B cell (primary cell): ENCODE measurements at regions not wholly inside any gene's neighbourhood (a gene's known extent, or its start where the extent isn't known, plus 50 kb on each side); places are given as distances from the start of the nearest gene placed in this dataset.

Experiments
- ATAC-seq: fragments of 200-7000 bp; cut with Tn5 transposase; one replicate; pipeline ENCODE4 v1.10.0; 2021; ENCODE audit warnings: low read depth, mild to moderate bottlenecking, moderate number of reproducible peaks, moderate library complexity
- CTCF ChIA-PET: fragments of 350-600 bp; sonication (Branson Sonifier 250); formaldehyde crosslinking; loops from one replicate; lab custom pipeline; 2021; ENCODE audit warnings: antibody characterized with exemption, inconsistent platforms; lab: Charles Lee
- POLR2A ChIA-PET: fragments of 350-600 bp; sonication (Branson Sonifier 250); formaldehyde crosslinking; loops from one replicate; lab custom pipeline; 2021; ENCODE audit warnings: antibody characterized with exemption; lab: Charles Lee
- DNase-seq: peaks from one replicate; pipeline ENCODE4 v3.0.0; 2013
- H2AFZ ChIP-seq: 2 replicates; pipeline ENCODE4 v1.6.1; 2012; ENCODE audit warnings: mild to moderate bottlenecking, low read depth, low read length; ENCODE audit not compliant: insufficient read depth, poor library complexity, severe bottlenecking
- H3K27ac ChIP-seq, 2 donors: 1 replicate in 1 of 2; 2 replicates in 1 of 2; pipeline ENCODE4 v1.5.1; 2012 to 2013; ENCODE audit warnings: low read length in 2 of 2, mild to moderate bottlenecking in 2 of 2, moderate library complexity in 1 of 2
- H3K27me3 ChIP-seq, 4 experiments: fragments of 200-600 bp in 1 of 4; sonication (generic) in 1 of 4; replicated peaks in 1 of 4; 1 replicate in 2 of 4; 2 replicates in 2 of 4; pipeline versions ENCODE4 v1.6.1 to v1.7.0; 2013 to 2016; ENCODE audit warnings: low read length in 3 of 4, mild to moderate bottlenecking in 2 of 4, mixed read lengths in 1 of 4, moderate library complexity in 1 of 4; ENCODE audit not compliant: insufficient read depth in 4 of 4, control insufficient read depth in 3 of 4; ENCODE audit errors: control extremely low read depth in 1 of 4
- H3K36me3 ChIP-seq, 2 experiments: replicated peaks in 1 of 2; 1 replicate in 1 of 2; 2 replicates in 1 of 2; pipeline versions ENCODE4 v1.6.1 to v1.7.1; 2013; ENCODE audit warnings: low read length in 1 of 2; ENCODE audit not compliant: insufficient read depth in 2 of 2, control insufficient read depth in 1 of 2; ENCODE audit errors: control extremely low read depth in 1 of 2, extremely low read depth in 1 of 2
- H3K4me1 ChIP-seq, 2 donors: fragments of 200-600 bp in 1 of 2; sonication (generic) in 1 of 2; 1 replicate in 1 of 2; 2 replicates in 1 of 2; pipeline versions ENCODE4 v1.5.1 to v1.6.1; 2013 to 2017; ENCODE audit warnings: low read length in 2 of 2; ENCODE audit not compliant: control insufficient read depth in 2 of 2, insufficient read depth in 2 of 2
- H3K4me2 ChIP-seq: replicated peaks from 2 replicates; pipeline ENCODE3; 2012; ENCODE audit warnings: mild to moderate bottlenecking, low read depth, low read length; ENCODE audit not compliant: poor library complexity, severe bottlenecking
- H3K4me3 ChIP-seq, 5 experiments: fragments of 200-600 bp in 1 of 5; sonication (generic) in 1 of 5; 1 replicate in 3 of 5; 2 replicates in 2 of 5; pipeline versions ENCODE4 v1.5.1 to v1.7.0; 2011 to 2016; ENCODE audit warnings: low read length in 4 of 5, mild to moderate bottlenecking in 4 of 5, low read depth in 2 of 5, control low read depth in 1 of 5, moderate library complexity in 1 of 5; ENCODE audit not compliant: insufficient read depth in 1 of 5; ENCODE audit errors: control extremely low read depth in 1 of 5, extremely low read depth in 1 of 5
- H3K79me2 ChIP-seq: fragments of 200-600 bp; sonication (generic); one replicate; pipeline ENCODE4 v1.6.0; 2016; ENCODE audit warnings: low read length; ENCODE audit not compliant: control insufficient read depth, insufficient read depth
- H3K9ac ChIP-seq: fragments of 200-600 bp; sonication (generic); 2 replicates; pipeline ENCODE4 v1.6.1; 2017; ENCODE audit warnings: mild to moderate bottlenecking, low read length, moderate library complexity
- H3K9me3 ChIP-seq, 3 donors: one replicate each; pipeline versions ENCODE4 v1.6.1 to v1.7.1; 2013; ENCODE audit warnings: low read length in 2 of 3; ENCODE audit not compliant: control insufficient read depth in 2 of 3, insufficient read depth in 1 of 3; ENCODE audit errors: control extremely low read depth in 1 of 3
- H4K20me1 ChIP-seq: 2 replicates; pipeline ENCODE4 v1.6.0; 2012; ENCODE audit warnings: mild to moderate bottlenecking, low read length; ENCODE audit not compliant: insufficient read depth, control insufficient read depth, poor library complexity, severe bottlenecking
- H3K27ac Mint-ChIP-seq: one replicate; pipeline ENCODE4 v1.8.0; 2021; ENCODE audit warnings: mixed read lengths
- H3K27me3 Mint-ChIP-seq: one replicate; pipeline ENCODE4 v1.8.0; 2021; ENCODE audit warnings: mixed read lengths
- H3K4me1 Mint-ChIP-seq: one replicate; pipeline ENCODE4 v1.8.0; 2021; ENCODE audit warnings: mixed read lengths
- H3K4me3 Mint-ChIP-seq: one replicate; pipeline ENCODE4 v1.8.0; 2021; ENCODE audit warnings: mixed read lengths
- H3K9me3 Mint-ChIP-seq: one replicate; pipeline ENCODE4 v1.8.0; 2022; ENCODE audit warnings: mixed read lengths; ENCODE audit not compliant: insufficient read depth
- EZH2 ChIP-seq: IDR thresholded peaks from 2 replicates; pipeline ENCODE4 v1.6.1; 2012; ENCODE audit warnings: borderline replicate concordance, low read depth, mild to moderate bottlenecking, moderate library complexity, low read length; ENCODE audit not compliant: insufficient read depth, poor library complexity, severe bottlenecking
- WGBS: methylation state at CpG from one replicate; pipeline ENCODE4 v1.1.5; 2013; ENCODE audit warnings: missing lambda C conversion rate; ENCODE audit not compliant: insufficient coverage; 5-methylcytosine and 5-hydroxymethylcytosine counted together
- intact Hi-C: fragments of 100-400 bp; cut with micrococcal nuclease; formaldehyde crosslinking; loops from one replicate; pipeline ENCODE4 v1.10.0; 2022
- TF ChIP-seq, protein P1 (sequence below): fragments of 200-600 bp; IDR thresholded peaks from one replicate; pipeline ENCODE4 v1.8.0; 2022; ENCODE audit warnings: antibody characterized with exemption, mild to moderate bottlenecking

DNA sequence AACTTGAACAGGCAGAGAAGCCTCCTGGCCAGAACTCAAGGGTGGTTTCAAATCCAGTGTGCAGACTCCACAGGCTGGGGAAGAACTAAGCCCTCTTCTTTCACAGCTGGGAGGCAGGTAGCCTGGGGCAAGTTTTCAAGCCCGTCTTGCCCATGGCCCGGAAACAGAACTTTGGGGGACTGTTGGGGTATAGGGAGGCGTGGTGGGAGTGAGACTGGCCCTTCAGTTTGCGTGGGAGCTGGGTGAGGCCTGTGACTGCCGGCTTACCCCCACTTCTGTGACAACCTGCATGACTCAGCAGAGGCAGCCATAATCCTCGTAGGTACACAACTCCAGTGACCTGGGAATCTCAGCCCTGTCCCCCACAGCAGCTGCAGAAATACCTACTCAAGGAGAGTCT is 1125.7 kb downstream of the HACE1 start:
- Histone ChIP-seq H3K4me2 (no peak overlapping the region), H3K27me3 (no peaks in the 10 kb centered on the region), H3K4me1 (no peaks in the 10 kb centered on the region), H3K9me3 (no peaks in the 10 kb centered on the region), H4K20me1 (no peaks in the 10 kb centered on the region), H2AFZ (no peak overlapping the region), H3K9ac (no peak overlapping the region), H3K4me3 (no peak overlapping the region), H3K27ac (no peak overlapping the region), H3K79me2 (no peaks in the 10 kb centered on the region), H3K36me3 (no peaks in the 10 kb centered on the region)
- H3K4me1 Mint-ChIP-seq: no peaks in the 10 kb centered on the region
- intact Hi-C loops: no loop called here
- WGBS: 93% methylated on average over 6 of the region's 6 CpGs
- no peak overlapping the region for H3K4me3 Mint-ChIP-seq
- no peaks in the 10 kb centered on the region for H3K9me3 Mint-ChIP-seq
- DNase-seq: no peak
- H3K27ac Mint-ChIP-seq: no peak overlapping the region
- CTCF ChIA-PET: no interaction called here
- POLR2A ChIA-PET: no interaction called here
- no peak for ATAC-seq
- TF ChIP-seq, protein P1, sequence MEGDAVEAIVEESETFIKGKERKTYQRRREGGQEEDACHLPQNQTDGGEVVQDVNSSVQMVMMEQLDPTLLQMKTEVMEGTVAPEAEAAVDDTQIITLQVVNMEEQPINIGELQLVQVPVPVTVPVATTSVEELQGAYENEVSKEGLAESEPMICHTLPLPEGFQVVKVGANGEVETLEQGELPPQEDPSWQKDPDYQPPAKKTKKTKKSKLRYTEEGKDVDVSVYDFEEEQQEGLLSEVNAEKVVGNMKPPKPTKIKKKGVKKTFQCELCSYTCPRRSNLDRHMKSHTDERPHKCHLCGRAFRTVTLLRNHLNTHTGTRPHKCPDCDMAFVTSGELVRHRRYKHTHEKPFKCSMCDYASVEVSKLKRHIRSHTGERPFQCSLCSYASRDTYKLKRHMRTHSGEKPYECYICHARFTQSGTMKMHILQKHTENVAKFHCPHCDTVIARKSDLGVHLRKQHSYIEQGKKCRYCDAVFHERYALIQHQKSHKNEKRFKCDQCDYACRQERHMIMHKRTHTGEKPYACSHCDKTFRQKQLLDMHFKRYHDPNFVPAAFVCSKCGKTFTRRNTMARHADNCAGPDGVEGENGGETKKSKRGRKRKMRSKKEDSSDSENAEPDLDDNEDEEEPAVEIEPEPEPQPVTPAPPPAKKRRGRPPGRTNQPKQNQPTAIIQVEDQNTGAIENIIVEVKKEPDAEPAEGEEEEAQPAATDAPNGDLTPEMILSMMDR: no peak
- TF ChIP-seq EZH2: no peak
- no peaks in the 10 kb centered on the region for H3K27me3 Mint-ChIP-seq

DNA sequence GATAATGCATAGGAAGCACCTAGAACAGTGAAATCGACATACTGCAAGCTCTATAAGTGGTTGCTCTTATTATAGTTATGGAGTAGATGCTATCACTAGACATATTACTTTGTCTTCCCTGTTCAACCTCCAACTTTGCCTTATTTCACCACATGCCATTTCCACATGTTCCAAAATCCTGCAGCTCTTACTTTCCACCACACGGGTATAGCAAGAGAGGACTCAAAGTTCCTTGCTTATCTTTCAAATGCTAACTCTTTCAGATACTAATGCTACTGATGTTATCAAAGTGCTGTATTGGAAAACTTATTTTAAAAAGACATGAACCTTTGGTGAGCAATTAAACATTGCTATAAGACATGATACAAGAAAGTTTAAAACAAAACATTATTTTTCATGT is 1130.1 kb downstream of the HACE1 start:
- Histone ChIP-seq H3K27me3 (no peaks in the 10 kb centered on the region), H3K79me2 (no peaks in the 10 kb centered on the region), H2AFZ (no peak overlapping the region), H3K4me2 (no peak overlapping the region), H4K20me1 (no peaks in the 10 kb centered on the region), H3K36me3 (no peaks in the 10 kb centered on the region), H3K4me3 (no peak overlapping the region), H3K9ac (no peak overlapping the region), H3K27ac (no peak overlapping the region), H3K9me3 (no peaks in the 10 kb centered on the region), H3K4me1 (no peaks in the 10 kb centered on the region)
- WGBS: no CpG with 5 or more reads among the region's 2 CpGs
- Mint-ChIP-seq H3K27me3 (no peaks in the 10 kb centered on the region), H3K9me3 (no peaks in the 10 kb centered on the region), H3K27ac (no peak overlapping the region), H3K4me1 (no peaks in the 10 kb centered on the region), H3K4me3 (no peak overlapping the region)
- DNase-seq: no peak
- intact Hi-C loops: no loop called here
- TF ChIP-seq, protein P1: no peak
- CTCF ChIA-PET: no interaction called here
- POLR2A ChIA-PET: no interaction called here
- ATAC-seq: no peak
